ENCODE measurements at regions not wholly inside any gene's neighbourhood (a gene's known extent, or its start where the extent isn't known, plus 50 kb on each side); places are given as distances from the start of the nearest gene placed in this dataset.

- no peak for DNase-seq
Observed at GRCh38 chr1:164937291-164937690, 378.3 kb downstream of the PBX1 start.

- DNase-seq = no peak
Observed at GRCh38 chr1:164932580-164932979, 373.6 kb downstream of the PBX1 start.

GRCh38 chr1:164930833-164931232, 371.8 kb downstream of the PBX1 start:
- no peak for DNase-seq

- DNase-seq = no peak
Observed at GRCh38 chr1:164930241-164930640, 371.3 kb downstream of the PBX1 start.

GRCh38 chr1:164928232-164928812, 369.3 kb downstream of the PBX1 start:
- no peak for DNase-seq

- DNase-seq = peak; percentile 54
Observed at GRCh38 chr1:164926107-164926506, 367.1 kb downstream of the PBX1 start.

- peak; percentile 19 for DNase-seq
Observed at GRCh38 chr1:164922585-164922984, 363.6 kb downstream of the PBX1 start.

- no peak for DNase-seq
Observed at GRCh38 chr1:164921493-164921892, 362.5 kb downstream of the PBX1 start.

- no peak for DNase-seq
Observed at GRCh38 chr1:164918140-164918539, 359.2 kb downstream of the PBX1 start.

GRCh38 chr1:164914208-164914607, 355.2 kb downstream of the PBX1 start:
- DNase-seq = no peak

- DNase-seq = no peak
Observed at GRCh38 chr1:164912290-164912689, 353.3 kb downstream of the PBX1 start.

GRCh38 chr1:164910671-164911070, 351.7 kb downstream of the PBX1 start:
- DNase-seq = no peak

- no peak for DNase-seq
Observed at GRCh38 chr1:164907666-164908065, 348.7 kb downstream of the PBX1 start.

- DNase-seq = no peak
Observed at GRCh38 chr1:164905869-164906268, 346.9 kb downstream of the PBX1 start.

GRCh38 chr1:164902491-164902890, 343.5 kb downstream of the PBX1 start:
- no peak for DNase-seq
